BE2C (cell line): ENCODE measurements at regions not wholly inside any gene's neighbourhood (a gene's known extent, or its start where the extent isn't known, plus 50 kb on each side); places are given as distances from the start of the nearest gene placed in this dataset.

ENCODE experiments used
- DNase-seq: peaks from one replicate; pipeline ENCODE4 v3.0.0-alpha.2; 2020
- H3K27me3 ChIP-seq: fragments of 250-450 bp; sonication (Bioruptor Pico); 2 replicates; pipeline ENCODE4 v1.5.1; 2020; ENCODE audit warnings: mild to moderate bottlenecking
- H3K36me3 ChIP-seq: fragments of 250-450 bp; sonication (Bioruptor Pico); 2 replicates; pipeline ENCODE4 v1.5.1; 2020; ENCODE audit warnings: mild to moderate bottlenecking
- H3K4me1 ChIP-seq: fragments of 250-450 bp; sonication (Bioruptor Pico); 2 replicates; pipeline ENCODE4 v1.5.1; 2020
- H3K4me3 ChIP-seq: 2 replicates; pipeline ENCODE4 v1.5.1; 2011; ENCODE audit warnings: low read depth, low read length
- H3K9me3 ChIP-seq: fragments of 250-450 bp; sonication (Bioruptor Pico); 2 replicates; pipeline ENCODE4 v1.5.1; 2020
- CTCF ChIP-seq: IDR thresholded peaks from 2 replicates; pipeline ENCODE4 v1.5.1; 2012; ENCODE audit warnings: mild to moderate bottlenecking, low read depth, low read length

DNA sequence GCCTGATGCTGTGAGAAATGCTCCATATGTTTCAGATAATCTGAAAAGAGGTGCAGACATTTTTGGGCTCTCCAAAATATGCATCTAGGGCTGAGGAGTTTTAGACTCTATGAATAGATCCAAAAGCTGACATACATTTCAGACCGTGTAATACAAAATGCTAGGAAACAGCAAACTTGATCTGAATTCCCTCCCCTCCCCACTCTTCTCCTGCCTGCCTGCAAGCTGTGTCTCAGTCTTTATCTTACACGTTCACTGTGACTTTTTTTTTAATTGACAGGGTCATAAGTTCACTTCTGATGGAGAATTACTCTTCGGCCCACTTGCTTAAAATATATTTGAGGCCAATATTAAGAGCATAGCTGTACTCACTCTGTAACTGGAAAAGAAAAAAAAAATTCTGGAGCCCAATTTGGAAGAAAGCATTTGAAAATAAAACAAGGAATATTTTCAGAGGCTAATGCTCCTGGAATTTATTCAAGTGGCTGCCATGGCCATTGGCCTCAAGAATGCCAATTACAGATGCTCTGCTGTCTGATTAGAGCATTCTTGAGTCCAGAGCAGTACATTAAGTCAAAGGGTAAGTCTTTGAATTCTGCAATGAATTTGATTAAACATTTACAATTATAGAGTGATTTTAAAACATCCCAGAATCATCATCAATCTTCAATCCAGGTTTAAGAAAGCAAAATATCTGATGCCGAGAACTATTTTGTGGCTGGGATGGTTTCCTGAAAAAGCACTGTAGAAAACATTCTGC, 146.2 kb upstream of the SEMA6D start:
- DNase-seq, result no peak
- Histone ChIP-seq H3K27me3 (no peaks in the 10 kb centered on the region), H3K9me3 (no peaks in the 10 kb centered on the region), H3K36me3 (no peaks in the 10 kb centered on the region), H3K4me3 (no peak overlapping the region), H3K4me1 (no peaks in the 10 kb centered on the region)
- no peak for TF ChIP-seq CTCF

DNA sequence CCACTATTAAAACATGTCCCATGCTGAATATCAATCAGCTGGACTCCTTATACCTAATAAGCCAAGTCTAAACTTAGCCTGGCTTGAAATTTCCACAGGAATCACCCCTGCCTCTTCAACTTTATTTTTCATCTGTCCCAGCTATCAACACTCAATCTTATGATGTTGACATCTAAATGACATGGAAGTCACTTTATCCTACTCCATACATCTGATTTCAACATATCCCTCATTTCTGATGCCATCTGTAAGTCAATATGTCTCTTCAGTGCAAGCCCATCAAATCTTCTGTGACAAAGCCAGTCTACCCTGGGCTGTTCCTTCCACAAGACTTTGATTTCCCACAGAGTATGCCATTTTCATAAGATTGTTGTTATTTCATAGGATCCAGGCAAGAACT, 143.6 kb upstream of the SEMA6D start:
- Histone ChIP-seq H3K4me3 (no peak overlapping the region), H3K9me3 (no peaks in the 10 kb centered on the region), H3K27me3 (no peaks in the 10 kb centered on the region), H3K36me3 (no peaks in the 10 kb centered on the region), H3K4me1 (no peaks in the 10 kb centered on the region)
- no peak for TF ChIP-seq CTCF
- DNase-seq, result no peak

DNA sequence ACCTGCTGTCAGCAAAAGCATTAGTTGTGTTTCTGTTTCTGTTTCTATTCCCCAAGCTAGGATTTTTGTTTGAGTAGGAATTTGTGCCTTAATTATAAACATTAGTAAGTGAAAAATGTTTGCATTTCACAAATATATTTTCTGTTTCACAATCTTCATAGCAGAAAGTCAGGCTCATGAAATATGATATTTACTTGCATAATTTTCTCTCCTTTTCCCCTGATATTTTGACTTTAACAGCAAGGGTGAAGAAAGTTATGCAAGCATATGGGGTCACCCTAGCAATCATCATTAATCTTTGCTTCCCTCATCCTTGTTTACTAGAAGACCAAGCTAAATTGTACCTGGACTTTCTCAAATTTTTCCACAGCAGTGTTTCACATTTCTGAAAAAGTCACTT, 140.3 kb upstream of the SEMA6D start:
- H3K27me3 ChIP-seq, result no peaks in the 10 kb centered on the region
- no peak for TF ChIP-seq CTCF
- no peaks in the 10 kb centered on the region for H3K36me3 ChIP-seq
- DNase-seq, result no peak
- no peaks in the 10 kb centered on the region for H3K9me3 ChIP-seq
- H3K4me1 ChIP-seq, result no peaks in the 10 kb centered on the region
- H3K4me3 ChIP-seq, result no peak overlapping the region

- no peak for DNase-seq
- H3K4me1 ChIP-seq, result no peaks in the 10 kb centered on the region
- H3K9me3 ChIP-seq, result no peaks in the 10 kb centered on the region
- no peaks in the 10 kb centered on the region for H3K36me3 ChIP-seq
- H3K27me3 ChIP-seq, result no peaks in the 10 kb centered on the region
- no peak overlapping the region for H3K4me3 ChIP-seq
- TF ChIP-seq CTCF, result no peak
Measured at GRCh38 chr15:47577461-47577860, 139.8 kb upstream of the SEMA6D start.

GRCh38 chr15:47582233-47582632, 135.1 kb upstream of the SEMA6D start:
- peaks cover 8% of the 10 kb centered on the region for H3K4me1 ChIP-seq
- H3K9me3 ChIP-seq, result no peaks in the 10 kb centered on the region
- no peak for TF ChIP-seq CTCF
- H3K27me3 ChIP-seq, result no peaks in the 10 kb centered on the region
- H3K4me3 ChIP-seq, result no peak overlapping the region
- H3K36me3 ChIP-seq, result no peaks in the 10 kb centered on the region
- DNase-seq, result no peak

GRCh38 chr15:47584316-47584715, 133.0 kb upstream of the SEMA6D start:
- DNase-seq, result no peak
- no peak for TF ChIP-seq CTCF

More at GRCh38 chr15:47584316-47584715, 133.0 kb upstream of the SEMA6D start:
- H3K9me3 ChIP-seq, result no peaks in the 10 kb centered on the region
- peaks cover 8% of the 10 kb centered on the region for H3K4me1 ChIP-seq
- no peaks in the 10 kb centered on the region for H3K27me3 ChIP-seq
- H3K4me3 ChIP-seq, result no peak overlapping the region
- H3K36me3 ChIP-seq, result no peaks in the 10 kb centered on the region
